Memory B cell (primary cell): ENCODE measurements at regions not wholly inside any gene's neighbourhood (a gene's known extent, or its start where the extent isn't known, plus 50 kb on each side); places are given as distances from the start of the nearest gene placed in this dataset.

Experiments
- ATAC-seq: fragments of 150-1000 bp; cut with Tn5 transposase; 2 replicates; pipeline ENCODE4 v1.10.0; 2021; ENCODE audit warnings: low read depth, mild to moderate bottlenecking, moderate library complexity
- DNase-seq, 2 donors: peaks; one replicate each; pipeline ENCODE4 v3.0.0; 2022; ENCODE audit warnings: low spot score in 2 of 2
- H3K27ac Mint-ChIP-seq: one replicate; pipeline ENCODE4 v1.8.0; 2022; ENCODE audit warnings: mild to moderate bottlenecking, moderate library complexity, mixed read lengths
- H3K27me3 Mint-ChIP-seq: one replicate; pipeline ENCODE4 v1.8.0; 2022; ENCODE audit warnings: mixed read lengths
- H3K36me3 Mint-ChIP-seq: one replicate; pipeline ENCODE4 v1.8.0; 2022; ENCODE audit warnings: mild to moderate bottlenecking, mixed read lengths
- H3K4me1 Mint-ChIP-seq: one replicate; pipeline ENCODE4 v1.8.0; 2022; ENCODE audit warnings: mixed read lengths
- H3K4me3 Mint-ChIP-seq: one replicate; pipeline ENCODE4 v1.8.0; 2022; ENCODE audit warnings: mild to moderate bottlenecking, moderate library complexity, mixed read lengths
- H3K9me3 Mint-ChIP-seq: one replicate; pipeline ENCODE4 v1.8.0; 2022; ENCODE audit warnings: mixed read lengths

DNA sequence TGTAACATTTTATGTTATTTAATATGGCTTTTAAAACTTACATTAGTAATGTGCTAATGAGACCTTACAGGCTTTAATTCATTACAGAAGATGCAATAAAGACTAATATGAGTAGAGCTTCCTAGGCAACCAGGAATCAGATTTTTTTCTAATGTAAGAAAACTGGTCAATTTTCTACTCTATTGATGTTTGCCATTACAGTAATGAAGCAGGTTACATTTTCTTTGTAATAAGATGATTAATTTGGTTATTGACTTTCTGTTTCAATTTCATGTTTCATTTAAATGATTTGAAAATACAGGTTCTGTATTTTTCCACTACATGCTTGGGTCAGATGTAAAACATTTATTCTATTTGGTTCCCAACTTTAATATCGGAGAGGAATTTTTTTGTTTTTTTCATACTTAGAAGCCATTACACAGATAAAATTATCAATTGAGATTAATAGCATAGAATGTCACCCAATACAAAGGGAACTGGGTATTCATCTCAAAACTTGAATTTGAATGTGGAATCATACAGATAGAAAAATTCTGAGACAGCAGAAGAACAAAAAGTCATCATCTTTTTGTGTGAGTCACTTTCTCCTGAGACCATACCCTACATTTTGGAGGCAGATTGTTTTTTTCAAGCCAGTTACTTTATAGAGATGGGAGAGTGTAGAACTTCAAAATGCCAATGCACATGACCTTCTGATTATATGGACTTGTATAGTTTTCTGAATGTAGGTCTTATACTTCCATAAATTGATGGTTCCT is 133.6 kb upstream of the HMHB1 start:
- Mint-ChIP-seq H3K4me3 (no peak overlapping the region), H3K27me3 (no peaks in the 10 kb centered on the region)

DNA sequence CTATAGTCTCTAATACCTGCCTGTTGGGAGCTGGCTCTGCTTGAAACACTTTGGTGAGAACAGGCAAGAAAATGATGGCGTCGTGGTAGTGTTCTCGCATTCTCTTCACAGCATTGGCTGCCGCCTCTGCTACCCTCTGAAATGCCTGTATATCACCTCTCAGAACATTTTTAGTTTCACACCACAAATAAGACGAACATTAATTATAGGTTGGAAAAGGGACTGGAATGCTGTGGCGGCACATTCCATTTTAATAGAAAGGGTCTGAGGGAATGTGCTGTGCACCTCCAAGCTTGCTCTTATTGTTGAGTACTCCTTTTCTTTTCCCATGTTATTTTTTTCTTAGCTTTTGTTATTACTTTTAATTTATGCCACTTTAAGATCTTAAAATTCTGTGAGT is 134.6 kb upstream of the HMHB1 start:
- peaks cover 4% of the 10 kb centered on the region for H3K4me1 Mint-ChIP-seq
- H3K4me3 Mint-ChIP-seq = no peak overlapping the region
- no peak overlapping the region for H3K27ac Mint-ChIP-seq
- ATAC-seq (no peak), DNase-seq (no peak)
- no peaks in the 10 kb centered on the region for H3K9me3 Mint-ChIP-seq
- peaks cover under 1% of the 10 kb centered on the region for H3K27me3 Mint-ChIP-seq
- no peaks in the 10 kb centered on the region for H3K36me3 Mint-ChIP-seq

More for the DNA sequence above, 133.6 kb upstream of the HMHB1 start:
- ATAC-seq (no peak), DNase-seq (no peak)
- no peak overlapping the region for H3K27ac Mint-ChIP-seq
- no peaks in the 10 kb centered on the region for H3K36me3 Mint-ChIP-seq
- H3K4me1 Mint-ChIP-seq = peaks cover 4% of the 10 kb centered on the region
- no peaks in the 10 kb centered on the region for H3K9me3 Mint-ChIP-seq

DNA sequence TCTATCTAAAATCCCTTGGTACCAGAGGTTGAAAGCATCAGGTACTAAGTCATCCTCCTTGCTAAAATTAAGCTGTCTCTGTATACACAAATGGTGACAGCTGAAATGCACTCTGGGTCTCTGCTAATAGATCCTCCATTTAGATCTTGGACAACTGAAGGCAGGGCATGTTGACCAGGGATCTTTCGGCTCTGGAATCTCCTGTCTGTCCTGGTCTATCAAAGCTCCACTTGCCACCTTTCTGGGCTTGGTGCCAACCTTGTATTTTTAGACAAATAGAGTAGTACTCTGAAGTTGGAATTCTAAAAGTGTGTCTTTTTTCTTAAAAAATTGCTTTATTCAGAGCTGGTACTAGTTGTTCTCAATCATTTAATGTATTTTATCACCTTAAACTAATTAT is 135.2 kb upstream of the HMHB1 start:
- Mint-ChIP-seq H3K4me3 (no peak overlapping the region), H3K27me3 (peaks cover 1% of the 10 kb centered on the region), H3K4me1 (peaks cover 4% of the 10 kb centered on the region), H3K9me3 (no peaks in the 10 kb centered on the region), H3K36me3 (no peaks in the 10 kb centered on the region), H3K27ac (no peak overlapping the region)
- ATAC-seq (no peak), DNase-seq (no peak)

DNA sequence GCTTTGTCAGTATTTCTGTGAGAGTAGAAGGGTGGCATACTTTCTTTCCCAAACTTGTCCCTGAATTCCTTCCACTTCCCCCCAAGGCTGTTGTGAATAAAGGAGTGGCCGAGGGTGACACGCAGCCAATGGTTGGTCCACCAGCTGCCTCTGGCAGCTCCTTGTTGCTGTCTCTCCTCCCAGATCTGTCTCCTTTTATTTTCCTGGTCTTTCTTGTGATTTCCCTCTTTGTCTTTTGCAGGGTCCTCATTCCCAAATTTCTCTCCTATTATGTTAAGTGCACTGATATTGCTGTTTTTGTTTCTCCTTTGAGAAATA is 137.5 kb upstream of the HMHB1 start:
- H3K4me1 Mint-ChIP-seq = peaks cover 3% of the 10 kb centered on the region
- no peak for DNase-seq
- H3K27me3 Mint-ChIP-seq = peaks cover 1% of the 10 kb centered on the region
- H3K27ac Mint-ChIP-seq = no peak overlapping the region
- ATAC-seq = no peak
- no peaks in the 10 kb centered on the region for H3K9me3 Mint-ChIP-seq
- no peaks in the 10 kb centered on the region for H3K36me3 Mint-ChIP-seq
- no peak overlapping the region for H3K4me3 Mint-ChIP-seq

DNA sequence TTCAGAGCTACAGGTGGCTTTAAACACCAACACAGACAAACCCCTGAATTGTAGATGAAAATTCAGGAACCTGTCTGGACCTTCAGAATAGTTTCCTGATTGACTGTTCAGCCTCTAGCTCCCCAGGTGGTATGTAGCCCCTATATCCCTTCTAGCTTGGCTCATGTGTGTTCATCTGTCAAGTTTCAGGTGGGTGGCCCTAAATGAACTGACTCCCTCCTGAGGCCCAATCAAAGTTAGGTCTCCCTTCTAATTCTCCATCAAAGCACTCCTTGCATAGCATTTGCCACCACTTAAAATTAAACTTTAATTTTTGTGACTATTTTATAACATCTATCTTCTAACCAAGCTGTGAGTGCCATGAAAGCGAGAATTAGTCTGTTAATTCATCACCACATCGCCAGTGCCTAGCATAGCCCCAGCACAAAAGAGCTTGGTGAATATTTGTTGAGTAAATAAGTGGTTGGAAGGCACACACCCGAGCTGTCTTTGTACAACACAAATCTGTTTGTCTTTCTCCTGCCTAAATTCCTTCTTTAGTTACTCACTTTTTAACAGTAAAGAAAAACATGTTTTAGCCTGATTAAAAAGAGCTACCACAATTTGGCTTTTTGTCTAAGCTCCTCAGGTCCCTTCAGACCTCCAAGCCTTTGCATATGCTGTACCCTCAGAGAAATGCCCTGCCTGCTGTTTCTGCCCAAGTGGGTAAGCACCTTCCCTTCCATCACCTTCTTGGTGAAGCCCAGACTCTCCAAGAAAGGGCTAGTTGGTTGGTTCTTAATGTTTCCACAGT is 138.1 kb upstream of the HMHB1 start:
- no peak for DNase-seq
- Mint-ChIP-seq H3K4me3 (no peak overlapping the region), H3K27ac (no peak overlapping the region), H3K36me3 (no peaks in the 10 kb centered on the region), H3K4me1 (no peaks in the 10 kb centered on the region), H3K27me3 (peaks cover 1% of the 10 kb centered on the region), H3K9me3 (no peaks in the 10 kb centered on the region)
- ATAC-seq = no peak

DNA sequence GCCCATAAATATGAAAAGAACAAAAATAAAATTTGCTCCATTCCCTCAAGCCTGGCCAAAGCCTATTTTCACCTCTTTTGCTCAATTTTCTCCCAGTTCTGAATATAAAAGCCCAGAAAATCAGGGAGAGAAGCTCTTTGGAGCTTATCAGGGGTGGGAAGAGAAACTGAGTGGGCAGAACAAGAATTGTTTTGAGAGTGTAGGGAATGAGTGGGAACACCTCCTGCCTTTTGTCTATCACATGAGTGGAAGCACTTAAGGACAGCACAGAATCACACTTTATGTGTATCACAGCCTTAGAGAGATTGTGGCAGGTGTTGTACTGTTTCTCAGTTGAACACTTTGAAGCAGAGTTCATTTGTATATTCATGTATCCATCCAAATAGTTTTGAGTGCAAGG is 139.2 kb upstream of the HMHB1 start:
- H3K27me3 Mint-ChIP-seq = peaks cover 1% of the 10 kb centered on the region
- no peaks in the 10 kb centered on the region for H3K4me1 Mint-ChIP-seq
- no peaks in the 10 kb centered on the region for H3K9me3 Mint-ChIP-seq
- no peaks in the 10 kb centered on the region for H3K36me3 Mint-ChIP-seq
- DNase-seq = no peak
- no peak overlapping the region for H3K4me3 Mint-ChIP-seq
- no peak for ATAC-seq
- no peak overlapping the region for H3K27ac Mint-ChIP-seq

DNA sequence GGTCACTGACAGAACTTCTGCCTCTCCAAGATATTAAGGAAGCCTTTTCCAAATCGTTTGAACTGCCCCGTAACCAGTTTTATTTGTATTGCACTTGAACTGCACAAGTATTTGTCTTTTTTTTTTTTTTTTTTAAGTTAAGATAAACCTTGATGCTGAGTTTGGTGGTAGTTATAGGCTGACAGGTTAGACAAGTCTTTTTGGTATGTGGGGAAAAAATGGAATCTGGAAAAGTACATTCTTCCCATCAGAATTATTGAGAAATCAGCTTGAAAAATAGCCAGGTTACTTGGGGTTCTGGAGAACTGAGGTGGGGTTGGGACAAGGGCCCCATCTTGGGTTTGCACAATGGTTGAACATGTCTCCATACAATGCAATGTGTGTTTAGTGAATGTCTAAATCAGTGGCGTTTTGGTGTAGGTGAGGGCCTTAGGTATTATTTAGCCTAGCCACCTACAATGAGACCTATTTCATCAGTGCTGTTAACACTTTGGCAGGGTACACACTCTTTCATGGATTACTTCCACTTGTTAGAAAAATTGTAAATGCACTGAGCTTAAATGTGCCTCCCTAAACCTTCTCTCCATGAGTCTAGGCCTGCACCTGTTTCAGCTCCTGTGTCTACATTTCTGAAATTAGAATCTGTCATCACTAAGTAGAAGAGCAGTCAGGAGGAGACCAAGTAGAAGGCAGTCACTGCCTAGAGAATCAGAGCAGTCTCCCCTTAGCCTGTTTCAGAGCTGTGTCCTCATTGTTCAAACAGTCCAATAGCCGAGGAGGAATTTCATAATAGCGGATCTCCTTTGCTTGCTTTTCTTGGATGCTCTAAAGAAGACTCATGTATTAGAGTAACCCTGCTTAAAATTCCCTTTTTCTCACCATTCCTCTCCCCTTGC is 140.0 kb upstream of the HMHB1 start:
- H3K4me3 Mint-ChIP-seq = no peak overlapping the region
- H3K36me3 Mint-ChIP-seq = no peaks in the 10 kb centered on the region
- H3K27ac Mint-ChIP-seq = no peak overlapping the region
- peaks cover 1% of the 10 kb centered on the region for H3K27me3 Mint-ChIP-seq
- H3K4me1 Mint-ChIP-seq = no peaks in the 10 kb centered on the region
- no peak for ATAC-seq
- H3K9me3 Mint-ChIP-seq = no peaks in the 10 kb centered on the region
- no peak for DNase-seq

DNA sequence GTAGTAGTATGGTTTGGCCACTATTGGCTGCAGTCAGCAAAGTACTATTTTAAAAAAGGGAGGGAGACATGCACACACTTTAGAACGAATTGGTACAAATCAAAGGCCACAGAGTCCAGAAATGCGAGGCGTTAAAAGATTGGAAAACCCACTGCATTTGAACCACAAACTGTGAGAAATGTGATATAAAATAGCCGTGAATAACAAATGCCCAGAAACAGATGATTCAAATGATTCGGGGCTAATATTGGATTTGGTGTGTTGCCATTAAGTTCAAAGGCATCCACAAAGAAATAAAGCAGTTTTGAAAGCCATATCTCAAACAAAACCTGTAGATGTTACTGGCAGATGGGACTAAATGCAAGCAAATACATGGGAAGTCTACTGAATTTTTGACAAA is 140.9 kb upstream of the HMHB1 start:
- H3K27me3 Mint-ChIP-seq = peaks cover 1% of the 10 kb centered on the region

DNA sequence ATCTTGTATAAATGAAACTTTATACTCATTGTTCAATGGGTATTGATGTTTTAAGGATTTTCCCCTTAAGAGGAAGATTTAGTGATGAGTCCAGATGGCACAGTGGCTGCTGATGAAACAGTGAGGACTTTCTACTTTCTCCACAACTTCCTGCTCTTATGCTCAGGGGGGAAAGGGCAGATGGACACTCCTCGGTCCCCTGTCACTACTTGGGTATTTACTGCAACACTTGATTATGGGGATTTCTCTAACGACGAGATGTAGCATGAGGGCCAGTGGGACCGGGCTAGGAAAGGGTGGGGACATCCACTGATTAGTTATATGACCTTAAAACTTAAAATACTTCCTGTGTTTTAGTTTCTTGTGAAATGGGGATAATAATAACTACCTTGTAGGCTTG is 146.1 kb upstream of the HMHB1 start:
- ATAC-seq = no peak
- Mint-ChIP-seq H3K4me3 (no peak overlapping the region), H3K27ac (no peak overlapping the region), H3K27me3 (no peaks in the 10 kb centered on the region), H3K4me1 (no peaks in the 10 kb centered on the region), H3K36me3 (no peaks in the 10 kb centered on the region), H3K9me3 (no peaks in the 10 kb centered on the region)
- DNase-seq = no peak

More for the DNA sequence above, 140.9 kb upstream of the HMHB1 start:
- H3K36me3 Mint-ChIP-seq = no peaks in the 10 kb centered on the region
- H3K4me1 Mint-ChIP-seq = no peaks in the 10 kb centered on the region
- DNase-seq = no peak
- H3K4me3 Mint-ChIP-seq = no peak overlapping the region
- H3K27ac Mint-ChIP-seq = no peak overlapping the region
- no peak for ATAC-seq
- H3K9me3 Mint-ChIP-seq = no peaks in the 10 kb centered on the region

DNA sequence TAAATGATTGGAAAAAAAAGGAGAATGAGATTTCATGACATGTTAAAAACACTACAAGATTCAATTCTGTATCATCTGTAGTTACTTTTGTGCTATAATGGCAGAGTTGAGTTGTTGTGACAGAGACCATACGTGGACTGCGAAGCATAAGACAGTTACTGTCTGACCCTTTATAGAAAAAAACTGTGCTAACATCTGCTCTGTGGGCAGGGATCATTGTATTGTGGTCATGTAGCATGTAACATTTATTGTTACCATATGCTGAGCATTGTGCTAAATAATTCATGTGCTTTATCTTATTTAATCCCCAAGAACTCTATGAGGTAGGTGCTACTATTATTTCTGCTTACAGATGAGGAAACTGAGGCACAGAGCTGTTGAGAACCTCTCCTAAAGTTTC is 147.3 kb upstream of the HMHB1 start:
- no peaks in the 10 kb centered on the region for H3K27me3 Mint-ChIP-seq
- H3K36me3 Mint-ChIP-seq = no peaks in the 10 kb centered on the region
- no peak overlapping the region for H3K4me3 Mint-ChIP-seq
- DNase-seq (no peak), ATAC-seq (no peak)
- H3K4me1 Mint-ChIP-seq = no peaks in the 10 kb centered on the region
- no peak overlapping the region for H3K27ac Mint-ChIP-seq
- no peaks in the 10 kb centered on the region for H3K9me3 Mint-ChIP-seq

DNA sequence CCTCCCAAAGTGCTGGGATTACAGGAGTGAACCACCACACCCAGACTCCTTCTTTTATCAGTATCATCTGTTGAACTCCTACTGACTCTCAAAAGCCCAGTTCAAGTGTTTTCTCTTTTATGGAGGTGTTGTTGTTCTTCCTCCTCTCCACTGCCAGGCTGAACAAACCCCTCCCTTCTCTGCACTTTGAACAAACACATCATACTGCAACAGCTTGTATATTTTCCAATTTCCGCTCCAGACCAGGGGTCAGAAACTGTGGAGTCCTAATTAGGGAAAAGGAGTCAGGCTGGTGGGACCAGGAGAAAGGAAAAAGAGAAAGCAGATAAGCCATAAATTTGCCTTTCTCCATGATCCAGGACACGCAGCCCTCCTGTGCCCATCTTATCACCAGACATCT is 148.1 kb upstream of the HMHB1 start:
- Mint-ChIP-seq H3K27me3 (no peaks in the 10 kb centered on the region), H3K36me3 (no peaks in the 10 kb centered on the region), H3K9me3 (no peaks in the 10 kb centered on the region), H3K4me3 (no peak overlapping the region), H3K27ac (no peak overlapping the region), H3K4me1 (no peaks in the 10 kb centered on the region)
- no peak for DNase-seq
- ATAC-seq = no peak

DNA sequence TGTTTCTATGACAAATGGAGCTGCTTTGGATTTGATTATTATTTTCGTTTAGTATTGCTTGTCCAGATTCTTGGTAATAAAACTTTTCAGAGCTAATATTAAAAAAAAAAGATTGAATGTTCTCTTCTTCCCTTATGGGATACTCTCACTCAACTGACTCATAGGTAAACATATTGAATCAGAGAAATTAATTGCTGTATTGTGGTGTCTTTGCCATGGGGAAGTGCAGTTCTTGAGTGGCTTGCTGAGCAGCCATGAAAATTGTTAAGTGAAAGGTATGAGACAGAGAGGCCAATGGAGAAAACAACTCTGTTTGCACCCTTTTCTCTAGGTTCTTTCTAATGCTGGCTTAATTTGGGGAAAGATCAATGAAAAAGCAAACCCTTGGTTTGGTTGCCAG is 149.9 kb upstream of the HMHB1 start:
- H3K36me3 Mint-ChIP-seq = no peaks in the 10 kb centered on the region
- H3K4me3 Mint-ChIP-seq = no peak overlapping the region
- ATAC-seq (no peak), DNase-seq (no peak)
- no peaks in the 10 kb centered on the region for H3K4me1 Mint-ChIP-seq
- no peak overlapping the region for H3K27ac Mint-ChIP-seq
- no peaks in the 10 kb centered on the region for H3K27me3 Mint-ChIP-seq
- H3K9me3 Mint-ChIP-seq = no peaks in the 10 kb centered on the region

DNA sequence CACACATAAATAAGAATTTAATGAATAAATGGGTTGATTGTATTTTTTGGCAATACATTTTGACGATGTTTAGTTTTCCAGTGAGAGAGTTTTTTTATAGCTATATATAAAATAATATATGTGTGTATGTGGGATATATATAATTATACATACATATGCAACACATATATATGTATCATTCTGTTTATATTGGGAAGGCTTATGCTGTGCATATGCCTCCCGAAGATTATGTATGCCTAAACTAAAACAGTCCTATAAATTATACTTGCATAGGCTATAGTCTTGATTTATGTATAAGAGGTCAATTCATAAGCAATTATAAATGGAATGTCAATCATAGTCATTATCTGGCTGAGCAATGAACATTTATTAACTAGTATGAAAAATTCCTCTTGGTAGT is 151.3 kb upstream of the HMHB1 start:
- H3K4me3 Mint-ChIP-seq = no peak overlapping the region
- ATAC-seq (no peak), DNase-seq (no peak)
- H3K27me3 Mint-ChIP-seq = no peaks in the 10 kb centered on the region
- no peaks in the 10 kb centered on the region for H3K9me3 Mint-ChIP-seq
- no peak overlapping the region for H3K27ac Mint-ChIP-seq
- no peaks in the 10 kb centered on the region for H3K4me1 Mint-ChIP-seq
- no peaks in the 10 kb centered on the region for H3K36me3 Mint-ChIP-seq

DNA sequence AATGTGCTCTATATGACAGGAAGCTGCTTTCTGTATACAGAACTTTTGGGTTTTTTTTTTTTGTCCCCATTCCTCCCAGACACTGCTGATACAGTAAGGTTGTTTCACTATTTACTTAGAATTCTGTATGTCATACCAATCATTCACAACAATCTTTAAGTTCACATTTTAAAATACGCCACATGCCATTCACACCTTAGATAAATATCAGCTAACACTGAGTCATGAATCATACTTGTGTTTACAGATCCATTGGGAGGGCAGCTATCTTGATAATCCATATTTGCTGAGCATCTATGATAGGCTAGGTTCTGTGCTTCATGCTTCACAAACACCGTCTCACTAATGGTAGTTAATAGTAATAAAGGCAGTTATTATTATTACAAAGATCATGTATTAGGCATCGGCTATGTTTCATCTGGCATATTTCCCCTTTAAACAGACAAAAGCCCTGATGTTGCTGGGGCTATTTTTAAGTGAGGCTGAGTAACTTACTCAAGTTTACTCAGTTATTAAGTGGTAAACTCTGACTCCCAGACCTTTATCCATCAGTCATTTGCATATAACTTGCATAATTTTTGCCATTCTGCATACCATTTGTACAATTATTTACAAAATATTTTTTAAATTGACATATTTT is 152.2 kb upstream of the HMHB1 start:
- no peaks in the 10 kb centered on the region for H3K36me3 Mint-ChIP-seq
- DNase-seq (no peak), ATAC-seq (no peak)
- H3K4me3 Mint-ChIP-seq = no peak overlapping the region
- no peak overlapping the region for H3K27ac Mint-ChIP-seq
- H3K4me1 Mint-ChIP-seq = no peaks in the 10 kb centered on the region
- no peaks in the 10 kb centered on the region for H3K27me3 Mint-ChIP-seq
- no peaks in the 10 kb centered on the region for H3K9me3 Mint-ChIP-seq
